T-cell (primary cell): ENCODE measurements at regions not wholly inside any gene's neighbourhood (a gene's known extent, or its start where the extent isn't known, plus 50 kb on each side); places are given as distances from the start of the nearest gene placed in this dataset.
A peak's percentile ranks its signal among the peaks of the same experiment; 100 is the strongest.
"Not testable (repeated sequence)": the region's sequence is repeated elsewhere in the genome, so short reads cannot be mapped to it uniquely, and the experiment has no call there.

Experiments used
- ATAC-seq, 4 experiments: fragments of 200-7000 bp in 3 of 4; fragments of 150-1000 bp in 1 of 4; cut with Tn5 transposase; replicated peaks in 1 of 4; 1 replicate in 3 of 4; 2 replicates in 1 of 4; pipeline ENCODE4 v1.10.0; 2021; ENCODE audit warnings: moderate library complexity in 3 of 4, mild to moderate bottlenecking in 2 of 4, moderate number of reproducible peaks in 1 of 4
- CTCF ChIA-PET, 2 donors: fragments of 300-600 bp; sonication (Branson Sonifier 250); formaldehyde crosslinking; loops; one replicate each; lab custom pipeline; 2022; ENCODE audit warnings: antibody characterized with exemption in 2 of 2; lab: Charles Lee
- POLR2A ChIA-PET, 2 donors: fragments of 300-600 bp; sonication (Branson Sonifier 250); formaldehyde crosslinking; loops; one replicate each; lab custom pipeline; 2022; ENCODE audit warnings: antibody characterized with exemption in 2 of 2; lab: Charles Lee
- DNase-seq, 35 experiments: peaks; one replicate each; pipeline versions ENCODE4 v3.0.0 to v3.0.0-alpha.2; 2013 to 2023
- H3K27ac ChIP-seq: one replicate; pipeline ENCODE4 v1.5.1; 2013; ENCODE audit warnings: low read length
- H3K27me3 ChIP-seq, 2 experiments: replicated peaks in 1 of 2; 1 replicate in 1 of 2; 2 replicates in 1 of 2; pipeline versions ENCODE4 v1.6.1 to v1.7.0; 2013; ENCODE audit warnings: low read length in 1 of 2, mixed read lengths in 1 of 2; ENCODE audit not compliant: control insufficient read depth in 2 of 2, insufficient read depth in 2 of 2; ENCODE audit errors: extremely low read depth in 1 of 2
- H3K36me3 ChIP-seq, 2 donors: 1 replicate in 1 of 2; 2 replicates in 1 of 2; pipeline versions ENCODE4 v1.6.1 to v1.7.0; 2013; ENCODE audit warnings: low read length in 1 of 2; ENCODE audit not compliant: control insufficient read depth in 2 of 2, insufficient read depth in 1 of 2; ENCODE audit errors: extremely low read depth in 1 of 2
- H3K4me1 ChIP-seq, 2 experiments: 1 replicate in 1 of 2; 2 replicates in 1 of 2; pipeline versions ENCODE4 v1.6.1 to v1.7.0; 2013; ENCODE audit warnings: low read length in 2 of 2, mixed read lengths in 1 of 2; ENCODE audit not compliant: insufficient read depth in 2 of 2, control insufficient read depth in 1 of 2; ENCODE audit errors: extremely low read depth in 1 of 2
- H3K4me3 ChIP-seq, 2 donors: 1 replicate in 1 of 2; 2 replicates in 1 of 2; pipeline versions ENCODE4 v1.5.1 to v1.7.0; 2013; ENCODE audit warnings: mild to moderate bottlenecking in 2 of 2, low read length in 1 of 2, moderate library complexity in 1 of 2; ENCODE audit not compliant: control insufficient read depth in 1 of 2; ENCODE audit errors: extremely low read depth in 1 of 2
- H3K9me3 ChIP-seq: 2 replicates; pipeline ENCODE4 v1.7.0; 2013
- H3K27ac Mint-ChIP-seq, 2 donors: one replicate each; pipeline ENCODE4 v1.8.0; 2020 to 2021; ENCODE audit warnings: mild to moderate bottlenecking in 2 of 2, mixed read lengths in 2 of 2
- H3K27me3 Mint-ChIP-seq, 2 donors: one replicate each; pipeline ENCODE4 v1.8.0; 2021 to 2022; ENCODE audit warnings: mixed read lengths in 2 of 2
- H3K36me3 Mint-ChIP-seq: one replicate; pipeline ENCODE4 v1.8.0; 2021; ENCODE audit warnings: mixed read lengths
- H3K4me1 Mint-ChIP-seq, 3 donors: one replicate each; pipeline ENCODE4 v1.8.0; 2020 to 2022; ENCODE audit warnings: mixed read lengths in 3 of 3, mild to moderate bottlenecking in 1 of 3
- H3K4me3 Mint-ChIP-seq, 3 donors: one replicate each; pipeline ENCODE4 v1.8.0; 2020 to 2022; ENCODE audit warnings: mild to moderate bottlenecking in 3 of 3, mixed read lengths in 3 of 3, moderate library complexity in 3 of 3
- H3K9me3 Mint-ChIP-seq, 3 donors: one replicate each; pipeline ENCODE4 v1.8.0; 2020 to 2022; ENCODE audit warnings: mixed read lengths in 3 of 3
- WGBS: methylation state at CpG from one replicate; pipeline ENCODE4 v1.1.5; 2013; ENCODE audit warnings: missing lambda C conversion rate; ENCODE audit not compliant: insufficient coverage; 5-methylcytosine and 5-hydroxymethylcytosine counted together

GRCh38 chr9:93771276-93771675 is 183.9 kb downstream of the BARX1 start:
- Histone ChIP-seq H3K4me1 (no peaks in the 10 kb centered on the region), H3K36me3 (no peaks in the 10 kb centered on the region), H3K27me3 (peaks cover 0 to 3% of the 10 kb centered on the region in 2 experiments), H3K9me3 (no peaks in the 10 kb centered on the region), H3K4me3 (no peak overlapping the region), H3K27ac (no peak overlapping the region)
- POLR2A ChIA-PET: no interaction called here
- H3K36me3 Mint-ChIP-seq: peaks cover under 1% of the 10 kb centered on the region
- DNase-seq (no peak), ATAC-seq (no peak)
- CTCF ChIA-PET: no interaction called here
- no peak overlapping the region for H3K4me3 Mint-ChIP-seq
- WGBS: no CpG with 5 or more reads among the region's 1 CpG
- H3K27me3 Mint-ChIP-seq: peaks cover 13 to 14% of the 10 kb centered on the region in 2 donors
- H3K27ac Mint-ChIP-seq: no peak overlapping the region
- H3K9me3 Mint-ChIP-seq: peaks cover 0 to 10% (median 7%) of the 10 kb centered on the region in 3 donors
- no peaks in the 10 kb centered on the region for H3K4me1 Mint-ChIP-seq

GRCh38 chr9:93761822-93762221 is 185.4 kb downstream of the PHF2 start:
- Mint-ChIP-seq H3K27me3 (peaks cover 19 to 29% of the 10 kb centered on the region in 2 donors), H3K4me1 (no peaks in the 10 kb centered on the region), H3K9me3 (peaks cover 12 to 21% (median 14%) of the 10 kb centered on the region in 3 donors), H3K36me3 (peaks cover 2% of the 10 kb centered on the region), H3K27ac (no peak overlapping the region), H3K4me3 (no peak overlapping the region)
- ATAC-seq (no peak), DNase-seq (no peak)
- Histone ChIP-seq H3K4me1 (no peaks in the 10 kb centered on the region), H3K36me3 (no peaks in the 10 kb centered on the region), H3K27ac (no peak overlapping the region), H3K27me3 (peaks cover 0 to 2% of the 10 kb centered on the region in 2 experiments), H3K4me3 (no peak overlapping the region), H3K9me3 (no peaks in the 10 kb centered on the region)
- CTCF ChIA-PET: no interaction called here
- WGBS: no CpG with 5 or more reads among the region's 3 CpGs
- POLR2A ChIA-PET: no interaction called here

GRCh38 chr9:93750045-93750444 is 173.7 kb downstream of the PHF2 start:
- H3K27me3 Mint-ChIP-seq: peaks cover 10 to 20% of the 10 kb centered on the region in 2 donors
- ChIA-PET CTCF (no interaction called here), POLR2A (no interaction called here)
- no CpG with 5 or more reads among the region's 2 CpGs for WGBS
- ATAC-seq: no peak
- peaks cover 25 to 63% (median 39%) of the 10 kb centered on the region in 3 donors for H3K9me3 Mint-ChIP-seq
- H3K27ac Mint-ChIP-seq: no peak overlapping the region
- H3K36me3 Mint-ChIP-seq: peaks cover 3% of the 10 kb centered on the region
- H3K36me3 ChIP-seq: no peaks in the 10 kb centered on the region
- no peak overlapping the region for H3K27ac ChIP-seq
- peaks cover 5% of the 10 kb centered on the region for H3K9me3 ChIP-seq
- no peak overlapping the region for H3K4me3 Mint-ChIP-seq
- H3K4me1 Mint-ChIP-seq: no peaks in the 10 kb centered on the region
- no peak for DNase-seq
- no peaks in the 10 kb centered on the region for H3K4me1 ChIP-seq
- H3K4me3 ChIP-seq: no peak overlapping the region
- no peaks in the 10 kb centered on the region for H3K27me3 ChIP-seq

GRCh38 chr9:93748827-93749226 is 172.4 kb downstream of the PHF2 start:
- H3K36me3 Mint-ChIP-seq, H3K27ac ChIP-seq, H3K27me3 ChIP-seq, H3K27ac Mint-ChIP-seq, H3K36me3 ChIP-seq, H3K9me3 ChIP-seq, H3K4me1 Mint-ChIP-seq, DNase-seq, POLR2A ChIA-PET, H3K4me3 Mint-ChIP-seq, CTCF ChIA-PET, H3K4me1 ChIP-seq, ATAC-seq: not testable (repeated sequence)
- peak overlapping the region in 1 of 2 donors; percentile 11 for H3K4me3 ChIP-seq
- 100% methylated on average over 1 of the region's 1 CpG for WGBS
- Mint-ChIP-seq H3K9me3 (peaks cover 26 to 64% (median 37%) of the 10 kb centered on the region in 3 donors), H3K27me3 (peaks cover 4 to 16% of the 10 kb centered on the region in 2 donors)

- Mint-ChIP-seq H3K36me3 (peaks cover 4% of the 10 kb centered on the region), H3K27ac (no peak overlapping the region), H3K27me3 (peaks cover 40 to 51% of the 10 kb centered on the region in 2 donors), H3K4me1 (no peaks in the 10 kb centered on the region), H3K4me3 (no peak overlapping the region), H3K9me3 (peaks cover 27 to 37% (median 28%) of the 10 kb centered on the region in 3 donors)
- ATAC-seq (no peak), DNase-seq (no peak)
- Histone ChIP-seq H3K27ac (no peak overlapping the region), H3K4me3 (no peak overlapping the region), H3K4me1 (no peaks in the 10 kb centered on the region), H3K27me3 (peaks cover 0 to 32% of the 10 kb centered on the region in 2 experiments), H3K36me3 (no peaks in the 10 kb centered on the region), H3K9me3 (no peaks in the 10 kb centered on the region)
- WGBS: no CpG with 5 or more reads among the region's 1 CpG
- POLR2A ChIA-PET: no interaction called here
- CTCF ChIA-PET: no interaction called here
Measured at GRCh38 chr9:93731963-93732362, 155.6 kb downstream of the PHF2 start.

- Mint-ChIP-seq H3K4me3 (no peak overlapping the region), H3K36me3 (peaks cover 4% of the 10 kb centered on the region), H3K27me3 (peaks cover 43 to 53% of the 10 kb centered on the region in 2 donors), H3K9me3 (peaks cover 27 to 37% (median 28%) of the 10 kb centered on the region in 3 donors), H3K27ac (no peak overlapping the region), H3K4me1 (no peaks in the 10 kb centered on the region)
- Histone ChIP-seq H3K27me3 (peaks cover 0 to 41% of the 10 kb centered on the region in 2 experiments), H3K4me3 (no peak overlapping the region), H3K4me1 (no peaks in the 10 kb centered on the region), H3K9me3 (no peaks in the 10 kb centered on the region), H3K36me3 (no peaks in the 10 kb centered on the region), H3K27ac (no peak overlapping the region)
- ChIA-PET CTCF (no interaction called here), POLR2A (no interaction called here)
- no CpG with 5 or more reads among the region's 8 CpGs for WGBS
- ATAC-seq (no peak), DNase-seq (no peak)
Measured at GRCh38 chr9:93730648-93731047, 154.3 kb downstream of the PHF2 start.

GRCh38 chr9:93730217-93730616 is 153.8 kb downstream of the PHF2 start:
- Histone ChIP-seq H3K4me3 (no peak overlapping the region), H3K9me3 (no peaks in the 10 kb centered on the region), H3K27me3 (peaks cover 0 to 41% of the 10 kb centered on the region in 2 experiments), H3K27ac (no peak overlapping the region), H3K4me1 (no peaks in the 10 kb centered on the region), H3K36me3 (no peaks in the 10 kb centered on the region)
- Mint-ChIP-seq H3K27ac (no peak overlapping the region), H3K27me3 (peaks cover 40 to 51% of the 10 kb centered on the region in 2 donors), H3K4me3 (no peak overlapping the region), H3K9me3 (peaks cover 24 to 33% (median 28%) of the 10 kb centered on the region in 3 donors), H3K36me3 (peaks cover 4% of the 10 kb centered on the region), H3K4me1 (no peaks in the 10 kb centered on the region)
- CTCF ChIA-PET: no interaction called here
- ATAC-seq (no peak), DNase-seq (no peak)
- WGBS: 64% methylated on average over 8 of the region's 11 CpGs
- POLR2A ChIA-PET: no interaction called here
